ENCODE measurements at regions not wholly inside any gene's neighbourhood (a gene's known extent, or its start where the extent isn't known, plus 50 kb on each side); places are given as distances from the start of the nearest gene placed in this dataset.
A peak's percentile ranks its signal among the peaks of the same experiment; 100 is the strongest.

DNA sequence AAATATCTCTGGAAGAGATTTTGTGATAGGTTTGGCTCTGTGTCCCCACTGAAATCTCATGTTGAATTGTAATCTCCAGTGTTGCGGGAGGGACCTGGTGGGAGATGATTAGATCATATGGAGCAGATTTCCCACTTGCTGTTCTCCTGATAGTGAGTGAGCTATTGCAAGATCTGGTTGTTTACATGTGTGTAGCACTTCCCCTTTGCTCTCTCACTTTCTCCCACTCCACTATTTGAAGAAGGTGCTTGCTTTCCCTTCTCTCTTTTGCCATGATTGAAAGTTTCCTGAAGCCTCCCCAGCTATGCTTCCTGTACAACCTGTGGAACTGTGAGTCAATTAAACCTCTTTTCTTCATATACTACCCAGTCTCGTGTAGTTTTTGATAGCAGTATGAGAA is 97.0 kb upstream of the FN1 start:
- no peak for DNase-seq

DNA sequence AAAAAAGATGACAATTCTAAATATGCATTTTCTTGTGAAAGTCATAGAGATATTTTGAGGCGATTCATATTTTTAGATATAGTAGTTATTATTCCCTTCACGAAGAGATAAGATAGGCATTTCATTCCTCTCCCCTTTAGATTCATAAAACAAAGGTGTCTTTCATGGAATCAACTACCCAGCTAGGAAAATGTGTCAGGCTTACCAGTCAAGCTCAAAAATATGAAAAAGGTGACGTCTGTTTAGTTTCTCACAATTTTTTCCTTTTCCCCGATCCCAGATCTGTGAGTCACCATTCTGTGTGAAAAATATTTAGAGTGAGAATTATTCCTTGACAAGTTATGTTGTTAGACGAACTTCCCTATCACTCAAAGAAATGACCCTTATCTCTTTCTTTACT is 95.4 kb upstream of the FN1 start:
- peak; percentile 81 for DNase-seq

DNA sequence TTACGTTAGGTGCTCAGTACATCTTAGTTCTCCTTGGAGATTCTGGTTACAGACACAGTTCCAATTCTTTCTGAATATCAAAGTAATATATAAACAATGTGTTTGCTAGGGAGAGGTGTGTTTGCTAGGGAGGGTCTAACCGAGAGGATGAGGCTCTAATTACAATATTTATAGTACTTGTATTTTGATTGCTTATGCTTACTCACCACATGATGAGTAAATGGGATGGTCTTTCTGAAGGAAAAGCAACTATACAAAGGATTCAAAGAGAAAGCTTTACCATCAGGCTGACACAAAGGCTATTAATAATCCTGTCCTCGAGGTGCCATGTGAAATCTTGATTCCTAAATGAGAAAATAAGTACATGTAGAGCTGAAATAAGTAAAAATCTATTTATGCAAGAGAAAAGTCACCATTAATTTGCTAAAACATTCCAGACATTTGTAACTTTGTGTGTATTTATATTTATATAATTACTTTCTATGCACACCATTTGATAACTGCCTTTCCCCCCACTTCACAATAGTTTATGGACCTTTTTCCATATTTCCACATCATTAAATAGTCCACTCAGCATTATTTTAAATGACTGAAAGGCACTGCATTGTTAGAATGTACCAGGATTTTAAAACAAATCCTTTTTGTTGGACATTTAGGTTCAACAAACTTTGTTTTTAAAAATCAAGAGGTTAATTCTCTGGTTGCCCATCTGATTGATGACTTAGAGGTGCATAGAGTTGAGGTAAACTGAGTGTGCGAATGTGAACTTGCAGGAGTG is 94.5 kb upstream of the FN1 start:
- peak; percentile 56 for DNase-seq

DNA sequence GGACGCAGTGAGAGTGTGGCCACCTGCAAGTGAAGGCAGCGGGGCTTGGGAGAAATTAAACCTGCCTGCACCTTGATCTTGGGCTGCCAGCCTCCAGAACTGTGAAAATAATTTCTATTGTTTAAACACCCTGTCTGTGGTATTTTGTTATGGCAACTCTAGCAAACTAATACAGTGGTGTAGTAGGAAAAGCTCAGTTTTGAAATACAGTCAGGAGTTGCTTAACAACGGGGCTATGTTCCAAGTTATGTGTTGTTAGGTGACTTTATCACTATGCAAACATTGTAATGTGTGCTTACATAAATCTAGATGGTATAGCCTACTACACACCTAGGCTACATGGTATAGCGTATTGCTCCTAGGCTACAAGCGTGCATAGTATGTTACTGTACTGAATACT is 93.4 kb upstream of the FN1 start:
- DNase-seq, result peak; percentile 57

DNA sequence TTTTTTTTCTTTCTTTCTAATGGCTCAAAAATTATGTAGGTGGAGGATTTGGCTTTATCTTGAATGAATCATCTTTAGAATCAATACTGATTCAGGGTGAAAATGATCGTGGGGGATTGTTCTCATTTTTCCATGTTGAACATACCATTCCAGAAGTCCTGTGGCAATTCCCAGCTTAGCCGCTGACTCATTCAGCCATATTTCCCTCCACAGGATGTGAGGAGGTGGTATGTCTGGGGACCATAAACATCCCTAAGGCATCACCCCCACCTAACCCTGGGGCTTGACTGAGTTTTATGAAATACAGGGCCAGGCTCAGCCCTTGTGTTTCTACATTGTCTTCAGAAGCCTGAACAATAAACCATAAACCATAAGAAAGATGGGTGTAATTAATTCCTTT is 92.7 kb upstream of the FN1 start:
- DNase-seq, result peak; percentile 100

DNA sequence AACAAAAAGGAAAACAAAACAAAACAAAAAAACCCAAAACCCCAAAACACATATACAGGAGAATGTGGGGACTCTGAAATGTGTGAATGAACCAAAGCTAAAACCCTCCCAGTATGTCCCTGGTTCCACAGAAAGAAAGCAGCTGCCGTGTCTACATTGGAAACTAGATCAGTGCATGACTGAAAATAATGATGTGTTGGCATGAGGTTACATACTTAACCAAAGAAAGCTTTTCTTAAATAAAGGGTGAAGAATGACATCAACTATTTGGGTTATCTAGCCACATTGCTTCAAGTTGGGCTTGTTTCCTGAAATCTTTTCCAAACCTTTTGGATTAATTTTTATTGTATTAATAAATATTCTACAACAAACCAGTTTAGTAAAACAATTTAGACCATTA is 91.9 kb upstream of the FN1 start:
- peak; percentile 92 for DNase-seq

DNA sequence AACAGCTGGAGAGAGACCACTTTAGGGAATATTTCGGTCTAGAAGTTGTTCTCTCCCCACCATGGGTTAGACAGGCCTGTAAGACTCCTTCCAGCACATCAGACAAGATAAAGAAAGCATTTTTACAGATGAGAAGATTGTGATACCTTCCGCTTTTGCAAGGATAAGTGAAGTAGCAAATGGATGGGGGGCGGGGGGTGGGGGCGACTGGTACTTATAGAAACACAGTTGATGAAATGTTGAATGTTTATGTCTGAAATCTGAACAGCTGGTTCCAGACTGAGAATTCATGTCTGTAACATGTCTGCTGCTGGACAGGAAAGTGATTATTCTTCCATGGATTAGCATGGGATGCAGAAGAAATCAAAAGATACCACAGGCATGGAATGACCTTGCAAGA is 90.5 kb upstream of the FN1 start:
- no peak for DNase-seq

DNA sequence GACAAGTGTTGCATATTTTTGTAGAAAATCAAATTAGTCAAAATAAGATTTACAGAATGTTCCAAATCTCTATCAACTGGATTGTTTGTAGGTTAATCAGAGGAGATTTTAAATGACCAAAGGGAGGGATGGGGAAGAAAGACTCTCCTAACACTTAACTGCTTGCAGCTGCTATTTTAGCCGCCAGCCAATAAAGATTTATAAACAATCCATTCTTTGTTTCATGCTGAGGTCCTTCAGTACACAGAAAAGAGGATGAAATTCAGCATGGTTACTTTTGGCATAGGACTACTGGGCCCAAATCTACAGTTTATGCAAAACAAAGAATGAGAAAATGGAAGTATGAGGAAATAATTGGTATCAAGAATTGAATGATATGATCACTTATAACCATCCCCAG is 86.4 kb upstream of the FN1 start:
- no peak for DNase-seq

DNA sequence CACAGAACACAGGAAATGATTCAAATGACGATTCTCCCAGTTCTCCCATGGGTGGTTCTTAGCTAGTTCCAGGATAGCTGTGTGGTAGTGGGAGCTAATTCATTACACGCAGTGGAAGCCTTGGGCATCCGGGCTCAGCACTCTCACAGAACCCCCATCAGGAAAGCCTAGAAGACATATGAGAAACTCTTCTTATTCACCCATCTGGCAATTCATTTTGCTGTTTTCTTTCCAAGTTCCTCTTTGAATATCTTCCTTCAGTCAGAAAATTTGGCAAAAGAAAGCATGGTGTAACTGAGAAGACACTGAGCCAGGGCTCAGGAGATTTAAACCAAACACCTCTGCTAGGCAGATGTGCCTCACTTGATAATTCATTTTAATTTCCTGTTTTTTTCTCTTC is 85.2 kb upstream of the FN1 start:
- DNase-seq, result no peak

DNA sequence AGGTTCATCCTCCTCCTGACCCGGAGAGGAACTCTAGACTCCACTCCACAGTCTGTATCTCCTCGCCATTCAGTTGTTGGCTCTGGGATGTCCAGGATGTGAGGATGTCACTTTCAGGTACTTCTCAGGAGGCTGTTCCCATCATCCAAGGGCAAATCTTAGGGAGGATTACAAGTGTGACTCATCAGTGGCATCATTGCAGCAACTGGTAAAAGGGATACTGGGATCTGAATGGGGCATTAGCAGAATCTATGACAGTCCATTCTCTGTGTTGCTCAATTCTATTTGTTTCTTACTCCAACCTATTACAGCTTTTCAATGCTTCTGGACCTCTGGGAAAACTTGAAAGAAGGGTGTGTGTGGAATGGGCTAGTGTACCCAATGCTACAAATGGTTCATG is 81.5 kb upstream of the FN1 start:
- DNase-seq, result no peak

DNA sequence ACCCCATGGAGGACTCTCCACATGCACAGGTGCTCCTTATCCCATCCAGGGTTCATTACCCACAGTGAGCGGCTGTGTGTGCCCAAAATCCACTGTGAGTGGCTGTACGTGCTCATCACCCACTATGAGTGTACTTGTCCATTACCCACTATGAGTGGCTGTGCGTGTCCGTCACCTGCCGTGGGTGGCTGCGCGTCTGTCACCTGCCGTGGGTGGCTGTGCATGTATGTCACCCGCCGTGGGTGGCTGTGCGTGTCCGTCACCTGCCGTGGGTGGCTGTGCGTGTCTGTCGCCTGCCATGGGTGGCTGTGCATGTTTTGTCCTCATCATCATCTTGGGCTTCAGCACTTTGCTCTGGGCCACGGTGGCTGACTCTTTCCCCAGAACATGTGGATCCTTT is 78.6 kb upstream of the FN1 start:
- DNase-seq, result no peak

DNA sequence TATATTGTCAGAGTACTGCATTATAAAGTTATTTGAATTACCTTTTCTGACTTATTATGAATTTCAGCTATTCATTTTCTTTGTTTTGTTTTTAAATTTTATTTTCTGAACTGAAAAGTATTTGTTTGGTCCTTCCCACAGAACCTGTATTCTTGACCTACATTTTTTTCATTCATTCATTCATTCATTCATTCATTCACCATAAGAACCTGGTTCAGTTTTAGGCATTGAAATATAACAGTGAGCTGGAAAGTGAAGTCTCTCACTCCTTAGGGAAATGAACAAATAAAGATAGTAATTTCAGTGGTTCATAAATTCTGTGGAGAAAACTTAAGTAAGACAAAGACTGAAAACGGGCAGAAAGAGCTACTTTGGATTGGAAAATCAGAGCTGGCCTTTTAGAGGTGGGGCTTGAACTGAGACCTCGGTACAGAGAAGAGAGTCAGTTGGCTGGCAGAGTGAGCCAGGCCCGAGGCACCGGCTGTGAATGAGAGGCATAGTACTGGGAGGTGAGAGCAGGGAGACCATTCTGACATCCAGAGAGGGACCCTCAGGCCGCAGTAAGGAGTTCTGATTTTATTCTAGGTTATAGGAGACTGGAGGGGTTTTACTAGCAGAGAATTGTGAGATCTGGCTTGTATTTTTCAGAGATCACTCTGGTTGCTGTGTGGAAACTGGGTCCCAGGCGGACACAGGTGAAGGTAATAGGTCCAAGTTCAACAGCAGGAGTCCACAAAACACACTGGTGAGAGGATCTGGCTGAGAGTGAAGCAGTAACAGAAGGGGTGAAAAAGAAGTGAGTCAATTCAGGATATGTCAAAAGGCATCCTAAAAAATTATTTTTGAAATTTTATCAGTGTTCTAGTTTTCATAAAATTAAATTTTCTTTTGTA is 75.8 kb upstream of the FN1 start:
- no peak for DNase-seq

DNA sequence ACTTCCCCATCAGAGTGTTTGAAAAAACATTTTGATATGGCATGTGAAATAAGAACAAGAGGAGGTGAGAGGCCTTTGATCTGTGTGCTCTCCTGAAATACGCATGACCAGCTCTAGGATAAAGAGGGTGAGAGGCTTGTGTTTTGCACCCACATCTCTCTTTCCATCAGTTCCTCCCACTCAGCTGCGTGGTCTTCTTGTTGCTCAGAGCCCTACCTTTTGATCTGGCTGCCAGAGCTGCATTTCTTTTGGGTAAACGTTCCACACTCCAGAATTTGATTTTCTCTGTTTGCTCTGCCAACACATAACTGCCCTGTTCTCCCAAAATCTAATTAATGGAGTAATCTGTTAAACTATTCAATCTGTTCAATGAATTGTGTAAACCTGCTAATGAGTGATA is 72.0 kb upstream of the FN1 start:
- DNase-seq, result no peak

DNA sequence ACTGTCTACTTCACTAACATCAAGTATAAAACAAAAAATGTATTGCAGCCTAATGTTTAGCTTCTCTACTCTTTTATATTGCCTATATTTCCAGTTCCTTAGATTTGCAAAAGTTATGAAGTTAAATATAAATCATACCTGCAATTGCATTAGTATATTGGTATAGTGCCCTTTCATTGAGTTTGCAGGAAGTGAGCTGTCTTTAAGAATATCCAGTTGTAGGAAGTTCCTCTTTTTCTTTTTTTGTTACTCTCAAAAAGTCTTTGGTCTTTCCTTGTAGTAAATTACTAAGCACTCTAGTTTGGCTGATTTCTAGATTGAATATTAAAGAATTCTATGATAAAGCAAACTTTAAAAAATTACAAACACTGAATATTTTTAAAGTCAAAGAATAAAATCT is 71.3 kb upstream of the FN1 start:
- DNase-seq, result no peak

DNA sequence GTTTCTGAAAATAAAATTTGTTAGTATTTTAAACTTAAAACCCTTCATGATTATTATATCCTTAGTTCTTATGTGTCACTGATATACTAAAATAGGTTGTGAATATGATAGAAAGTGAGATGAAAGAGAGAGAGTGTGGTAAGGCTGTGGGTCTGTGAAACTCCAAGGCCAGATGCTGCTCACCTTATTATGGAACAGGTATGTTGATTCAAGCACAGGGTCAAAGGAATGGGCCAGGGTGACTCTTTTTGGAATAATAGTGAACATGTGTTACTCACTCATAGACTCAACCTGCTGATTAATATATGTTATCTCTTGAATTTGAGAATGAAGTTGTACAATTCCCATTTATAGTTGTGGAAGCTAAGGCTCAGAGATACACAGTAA is 70.7 kb upstream of the FN1 start:
- no peak for DNase-seq

DNA sequence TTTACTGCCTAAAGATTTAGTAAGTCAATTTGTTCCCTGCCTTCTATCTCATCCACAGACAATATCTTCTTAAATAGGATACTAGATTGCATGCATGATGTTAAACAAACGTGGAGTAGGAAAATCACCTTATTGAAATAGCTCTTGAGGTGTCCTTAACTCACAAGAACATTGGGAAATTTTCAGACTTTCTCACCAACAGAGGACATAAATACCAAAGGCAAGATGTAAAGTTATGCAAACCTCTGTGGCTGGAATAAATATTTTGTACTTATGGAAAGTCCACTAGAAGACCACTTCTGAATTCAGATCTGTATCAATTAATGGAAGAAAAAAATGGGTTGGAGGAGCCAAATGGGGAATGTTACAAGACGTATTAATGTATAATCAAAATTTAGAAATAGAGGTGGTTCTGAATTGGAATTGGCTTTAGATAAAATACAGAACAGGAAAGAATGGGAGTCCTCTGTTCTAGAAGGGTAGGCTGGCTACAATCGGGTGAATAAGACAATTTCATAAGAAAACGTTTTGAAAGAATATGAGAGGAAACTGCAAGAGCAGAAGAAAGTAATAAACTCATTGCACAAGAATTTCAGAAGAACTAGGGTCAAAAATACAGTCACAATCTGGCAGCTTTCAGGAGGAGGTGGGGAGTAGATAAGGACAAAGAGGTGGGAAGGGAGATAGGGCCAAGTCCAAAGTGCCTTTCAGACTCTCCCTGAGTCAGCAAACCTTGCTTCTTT is 69.3 kb upstream of the FN1 start:
- DNase-seq, result peak; percentile 62

DNA sequence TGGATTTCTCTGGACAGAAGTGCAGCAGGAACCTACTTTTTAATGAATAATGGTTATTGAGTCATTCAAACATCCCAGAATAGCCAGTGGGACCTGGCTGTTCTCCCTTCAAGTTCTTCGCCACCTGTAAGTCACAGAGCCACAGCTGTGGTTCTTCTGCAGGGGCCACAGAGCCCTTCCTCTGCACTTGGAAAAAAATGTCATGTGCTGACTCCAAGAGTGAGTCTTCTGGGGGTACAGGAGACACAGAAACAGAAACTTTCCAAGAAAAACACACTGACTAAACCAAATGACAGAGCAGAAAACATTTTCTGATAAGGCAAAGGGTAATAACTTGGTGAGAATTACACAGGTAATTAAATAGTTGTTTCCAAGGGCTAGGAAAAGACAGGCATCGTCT is 68.7 kb upstream of the FN1 start:
- DNase-seq, result no peak

DNA sequence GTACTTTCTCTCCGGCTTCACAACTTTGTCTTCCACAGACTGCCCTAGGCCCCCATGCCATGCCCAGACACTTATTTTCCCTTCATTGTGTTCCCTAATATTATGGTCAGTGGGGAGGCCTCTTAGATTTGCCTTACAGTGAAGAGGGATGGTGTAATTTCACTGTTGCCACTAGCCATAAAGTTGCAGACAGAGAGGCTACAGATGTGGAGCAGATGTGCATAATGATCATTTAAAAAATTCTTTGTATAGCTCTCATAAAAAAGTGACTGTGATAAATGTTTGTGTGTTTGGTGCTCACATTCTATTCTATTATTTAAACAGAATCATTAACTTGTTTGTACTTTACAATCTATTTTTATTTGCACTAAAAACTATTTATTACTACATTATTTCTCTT is 67.5 kb upstream of the FN1 start:
- DNase-seq, result no peak

DNA sequence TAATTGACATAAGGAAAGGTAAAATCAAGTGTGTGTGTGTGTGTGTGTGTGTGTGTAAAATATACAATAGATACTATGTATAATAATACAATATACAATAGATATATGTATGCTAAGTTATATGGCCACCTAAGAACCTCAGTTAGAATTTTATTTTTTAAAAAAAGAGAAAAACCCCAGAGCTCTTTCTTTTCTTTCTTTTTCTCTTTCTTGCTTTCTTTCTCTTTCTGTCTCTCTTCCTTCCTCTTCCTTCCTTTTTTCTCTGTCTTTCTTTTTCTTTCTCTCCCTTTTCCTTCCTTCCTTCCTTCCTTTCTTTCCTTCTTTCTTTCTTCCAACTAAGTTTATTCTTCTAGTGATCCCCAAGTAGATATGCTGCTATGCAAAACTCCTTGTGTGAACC is 64.6 kb upstream of the FN1 start:
- no peak for DNase-seq

DNA sequence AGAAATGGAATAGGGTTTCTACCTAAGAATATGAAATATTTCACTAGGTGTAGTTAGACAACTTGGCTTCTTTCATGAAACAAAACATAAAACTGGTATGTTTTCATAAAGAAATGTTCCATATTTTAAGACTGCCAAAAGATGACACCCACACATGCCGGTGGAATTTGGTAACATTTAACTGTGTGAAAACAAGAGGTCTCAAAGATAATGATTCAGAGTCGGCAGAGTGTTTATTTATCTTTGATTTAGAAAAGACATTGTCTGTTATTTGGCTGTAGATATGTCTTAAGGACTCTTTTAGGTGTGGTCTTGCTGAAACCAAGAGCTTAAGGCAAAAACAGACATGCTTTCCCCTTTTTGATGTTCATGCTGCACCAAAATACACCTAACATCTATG is 63.5 kb upstream of the FN1 start:
- peak; percentile 68 for DNase-seq

DNA sequence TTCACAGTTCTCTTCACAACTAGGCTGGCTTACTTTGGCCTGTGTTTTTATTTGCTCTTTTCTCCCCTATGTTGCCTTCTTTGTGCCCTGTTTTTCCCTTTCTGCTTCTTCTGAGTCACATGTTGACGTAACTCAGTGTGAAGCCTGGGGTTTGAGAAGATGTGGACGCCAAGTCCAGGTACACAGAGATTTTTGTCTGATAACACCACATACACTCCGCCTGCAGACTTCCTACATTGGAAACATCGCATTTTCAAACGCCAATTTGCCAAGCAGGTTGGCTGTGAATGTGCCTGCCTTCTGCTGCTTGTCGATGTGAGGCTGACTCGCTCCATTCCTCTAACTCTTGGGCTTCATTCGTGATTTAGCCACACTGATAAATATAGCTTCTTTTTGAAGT is 62.6 kb upstream of the FN1 start:
- no peak for DNase-seq

DNA sequence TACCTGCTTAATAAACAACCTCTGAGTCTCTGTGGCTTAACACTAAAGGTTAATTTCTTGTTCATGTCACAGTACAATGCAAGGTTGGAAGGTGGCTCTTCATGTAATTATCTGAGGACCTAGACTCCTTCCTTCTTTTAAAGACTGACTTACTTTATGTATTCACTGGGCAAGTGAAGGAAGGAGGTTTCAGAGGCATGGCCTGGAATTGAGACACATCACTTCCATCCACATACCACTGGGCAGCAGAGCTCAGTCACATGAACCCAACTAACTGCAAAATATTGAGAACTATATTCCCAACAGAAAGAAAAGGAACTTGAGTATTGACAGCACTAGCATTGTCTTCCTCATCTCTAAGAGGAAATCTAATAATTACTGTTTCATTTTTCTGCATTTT is 57.5 kb upstream of the FN1 start:
- no peak for DNase-seq

DNA sequence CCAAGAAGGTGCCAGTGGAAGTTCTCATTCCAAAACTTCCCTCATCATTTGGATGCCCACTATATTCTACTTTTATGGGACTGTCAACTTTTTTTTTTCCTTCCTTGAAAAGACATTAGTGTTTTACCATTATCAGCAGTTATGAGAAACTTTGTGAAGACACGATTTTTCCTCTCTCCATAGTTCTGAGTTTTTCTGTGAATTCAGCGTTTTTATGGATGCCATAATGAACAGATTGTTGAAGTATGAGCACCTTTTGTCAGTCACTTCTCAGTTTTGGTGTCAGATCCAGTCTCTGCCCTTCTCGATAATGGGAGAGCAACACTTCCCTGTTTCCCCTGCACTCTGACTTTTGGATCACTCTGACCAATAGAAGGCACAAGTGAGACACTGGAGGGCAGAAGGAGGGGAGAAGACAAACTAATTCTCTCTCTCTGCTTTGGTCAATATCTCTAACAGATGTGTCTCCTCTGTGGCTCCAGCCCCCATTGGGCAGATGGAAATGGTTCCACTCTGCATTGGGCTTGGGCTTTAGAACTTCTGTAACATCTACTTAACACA is 53.5 kb upstream of the FN1 start:
- no peak for DNase-seq

Data from fibroblast of skin of scalp (primary cell).